22Rv1 (cell line): ENCODE measurements at regions not wholly inside any gene's neighbourhood (a gene's known extent, or its start where the extent isn't known, plus 50 kb on each side); places are given as distances from the start of the nearest gene placed in this dataset.

Experiments used
- H3K27ac ChIP-seq: fragments of 450-650 bp; 2 replicates; pipeline ENCODE4 v1.5.1; 2017
- CTCF ChIP-seq: fragments of 450-650 bp; IDR thresholded peaks from 2 replicates; pipeline ENCODE4 v1.5.1; 2017; ENCODE audit warnings: mild to moderate bottlenecking
- ZFX ChIP-seq: fragments of 450-650 bp; IDR thresholded peaks from 2 replicates; pipeline ENCODE4 v1.6.1; 2017; ENCODE audit warnings: antibody characterized with exemption, borderline replicate concordance

- H3K27ac ChIP-seq = no peak overlapping the region
- no peak for TF ChIP-seq CTCF
- no peak for TF ChIP-seq ZFX
Observed at GRCh38 chr3:27883266-27883665, 161.1 kb upstream of the EOMES start.

DNA sequence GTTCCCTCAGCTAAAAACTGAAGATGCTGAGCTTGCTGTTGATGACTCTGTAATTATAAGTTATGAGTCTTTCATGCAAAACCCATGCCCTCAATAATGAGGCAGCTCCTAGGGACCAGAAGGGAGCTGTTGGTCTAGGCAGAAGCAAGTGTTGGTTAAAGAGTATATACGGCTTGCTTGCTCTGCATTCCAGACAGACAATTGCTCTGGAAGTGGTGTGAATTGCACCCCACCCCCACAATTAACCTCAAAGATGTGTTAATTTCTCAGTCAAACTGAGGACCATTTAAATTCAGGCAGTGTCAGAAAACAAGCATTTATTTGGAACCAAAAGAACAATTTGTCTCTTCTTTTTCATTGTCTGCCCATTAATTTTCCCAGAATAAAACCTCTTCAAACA lies 163.5 kb upstream of the EOMES start:
- H3K27ac ChIP-seq = no peak overlapping the region
- no peak for TF ChIP-seq CTCF
- no peak for TF ChIP-seq ZFX

- TF ChIP-seq ZFX (no peak), CTCF (no peak)
- no peak overlapping the region for H3K27ac ChIP-seq
Observed at GRCh38 chr3:27888562-27888961, 166.4 kb upstream of the EOMES start.

- no peak overlapping the region for H3K27ac ChIP-seq
- TF ChIP-seq CTCF (no peak), ZFX (no peak)
Observed at GRCh38 chr3:27889745-27890144, 167.6 kb upstream of the EOMES start.

DNA sequence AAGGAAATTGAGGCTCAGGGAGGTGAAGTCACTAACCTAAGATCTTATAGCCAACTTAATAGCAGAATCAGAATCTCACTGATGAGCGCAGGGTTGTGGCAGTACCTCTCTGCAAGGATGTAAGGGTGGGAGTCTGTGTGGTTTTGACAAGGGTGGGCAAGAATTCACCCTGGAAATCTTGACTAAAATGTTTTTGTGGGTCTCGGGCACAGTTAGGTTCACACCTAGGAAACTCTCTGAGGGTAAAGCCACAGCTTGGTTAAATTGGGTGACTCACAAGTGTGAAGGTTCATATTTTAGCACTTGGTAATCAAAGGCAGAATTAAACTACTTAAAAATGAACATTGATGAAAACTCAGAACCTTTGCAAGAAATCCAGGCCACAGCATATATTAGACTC lies 178.2 kb upstream of the EOMES start:
- H3K27ac ChIP-seq = no peak overlapping the region
- no peak for TF ChIP-seq CTCF
- TF ChIP-seq ZFX = no peak

- no peak for TF ChIP-seq CTCF
- no peak for TF ChIP-seq ZFX
- no peak overlapping the region for H3K27ac ChIP-seq
Observed at GRCh38 chr3:27903446-27903845, 181.3 kb upstream of the EOMES start.

GRCh38 chr3:27905625-27906024 lies 183.5 kb upstream of the EOMES start:
- TF ChIP-seq CTCF = no peak
- no peak for TF ChIP-seq ZFX
- no peak overlapping the region for H3K27ac ChIP-seq

DNA sequence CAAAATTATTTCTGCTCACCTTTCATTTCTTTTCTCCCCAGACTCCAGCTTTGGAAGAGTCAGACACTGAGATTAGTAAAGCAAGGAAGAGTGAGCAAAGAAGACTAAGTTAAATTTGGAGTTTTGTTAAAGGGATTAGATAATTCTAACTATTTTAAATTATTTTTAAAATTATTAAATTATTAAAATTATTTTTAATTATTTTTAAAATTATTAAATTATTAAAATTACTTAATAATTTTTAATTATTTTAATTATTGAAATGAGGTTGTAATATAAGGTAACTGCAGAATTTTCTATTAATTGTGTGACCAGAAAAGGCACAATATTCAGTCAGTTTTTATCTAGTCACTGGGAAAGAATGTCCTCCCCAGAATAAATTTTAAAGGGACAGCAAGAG lies 185.0 kb upstream of the EOMES start:
- no peak overlapping the region for H3K27ac ChIP-seq
- TF ChIP-seq ZFX (no peak), CTCF (no peak)
